SK-N-SH treated with all-trans-retinoic acid at 6 μM for 48 hours (cell line): ENCODE measurements at regions not wholly inside any gene's neighbourhood (a gene's known extent, or its start where the extent isn't known, plus 50 kb on each side); places are given as distances from the start of the nearest gene placed in this dataset.

ENCODE experiments used
- ATAC-seq: fragments of 200-7000 bp; cut with Tn5 transposase; 3 replicates; pipeline ENCODE4 v1.9.1; 2020; ENCODE audit warnings: mild to moderate bottlenecking, moderate library complexity
- ARNTL ChIP-seq: fragments of 450-650 bp; formaldehyde crosslinking; IDR thresholded peaks from 2 replicates; pipeline ENCODE4 v1.5.0; 2020; ENCODE audit warnings: low read depth, mild to moderate bottlenecking, moderate library complexity, borderline replicate concordance
- BACH2 ChIP-seq: fragments of 250-450 bp; sonication (Bioruptor Pico); IDR thresholded peaks from 2 replicates; pipeline ENCODE4 v1.9.0; 2021; ENCODE audit warnings: mild to moderate bottlenecking, borderline replicate concordance
- CREB5 ChIP-seq: fragments of 250-450 bp; sonication (Bioruptor Pico); IDR thresholded peaks from 2 replicates; pipeline ENCODE4 v1.5.1; 2020; ENCODE audit warnings: low read depth, mild to moderate bottlenecking, moderate library complexity
- CSDC2 ChIP-seq: fragments of 250-450 bp; sonication (Bioruptor Pico); IDR thresholded peaks from 2 replicates; pipeline ENCODE4 v1.5.0; 2020; ENCODE audit warnings: mild to moderate bottlenecking, moderate library complexity
- ESRRG ChIP-seq: fragments of 250-450 bp; sonication (Bioruptor Pico); IDR thresholded peaks from 2 replicates; pipeline ENCODE4 v1.6.1; 2021; ENCODE audit warnings: mild to moderate bottlenecking
- GLIS3 ChIP-seq: fragments of 250-450 bp; sonication (Bioruptor Pico); IDR thresholded peaks from 2 replicates; pipeline ENCODE4 v1.5.0; 2020; ENCODE audit warnings: mild to moderate bottlenecking, moderate library complexity
- ISL1 ChIP-seq: fragments of 250-450 bp; sonication (Bioruptor Pico); IDR thresholded peaks from 2 replicates; pipeline ENCODE4 v2.1.2; 2022; ENCODE audit warnings: mild to moderate bottlenecking, moderate library complexity
- OSR1 ChIP-seq: fragments of 250-450 bp; sonication (Bioruptor Pico); IDR thresholded peaks from 2 replicates; pipeline ENCODE4 v1.8.0; 2022; ENCODE audit warnings: moderate library complexity, mild to moderate bottlenecking, inconsistent platforms
- PATZ1 ChIP-seq: fragments of 250-450 bp; sonication (Bioruptor Pico); IDR thresholded peaks from 2 replicates; pipeline ENCODE4 v1.8.0; 2020; ENCODE audit warnings: mild to moderate bottlenecking, moderate library complexity, borderline replicate concordance
- POU6F1 ChIP-seq: fragments of 250-450 bp; sonication (Bioruptor Pico); IDR thresholded peaks from 2 replicates; pipeline ENCODE4 v1.8.0; 2021; ENCODE audit warnings: low read depth, mild to moderate bottlenecking, moderate library complexity, borderline replicate concordance
- PPARA ChIP-seq: fragments of 250-450 bp; sonication (Bioruptor Pico); IDR thresholded peaks from 2 replicates; pipeline ENCODE4 v1.5.0; 2020; ENCODE audit warnings: mild to moderate bottlenecking, borderline replicate concordance
- TCF4 ChIP-seq: fragments of 250-450 bp; sonication (Bioruptor Pico); IDR thresholded peaks from 2 replicates; pipeline ENCODE4 v1.8.0; 2021; ENCODE audit warnings: mild to moderate bottlenecking, moderate library complexity, borderline replicate concordance
- TOX ChIP-seq: fragments of 250-450 bp; sonication (Bioruptor Pico); IDR thresholded peaks from 2 replicates; pipeline ENCODE4 v1.8.0; 2021; ENCODE audit warnings: mild to moderate bottlenecking, moderate library complexity, borderline replicate concordance
- ZC3H10 ChIP-seq: fragments of 250-450 bp; sonication (Bioruptor Pico); IDR thresholded peaks from 2 replicates; pipeline ENCODE4 v1.5.1; 2021; ENCODE audit warnings: mild to moderate bottlenecking, moderate library complexity
- ZFP3 ChIP-seq: fragments of 250-450 bp; sonication (Bioruptor Pico); IDR thresholded peaks from 2 replicates; pipeline ENCODE4 v1.5.0; 2020; ENCODE audit warnings: mild to moderate bottlenecking, moderate library complexity
- ZFP30 ChIP-seq: fragments of 450-650 bp; formaldehyde crosslinking; IDR thresholded peaks from 2 replicates; pipeline ENCODE4 v1.5.0; 2022; ENCODE audit warnings: mild to moderate bottlenecking, moderate library complexity
- ZNF565 ChIP-seq: fragments of 450-650 bp; formaldehyde crosslinking; conservative IDR thresholded peaks from 2 replicates; pipeline ENCODE4 v1.5.0; 2020; ENCODE audit warnings: low read depth, mild to moderate bottlenecking, moderate library complexity
- ZNF70 ChIP-seq: fragments of 450-650 bp; formaldehyde crosslinking; IDR thresholded peaks from 2 replicates; pipeline ENCODE4 v1.5.0; 2020; ENCODE audit warnings: mild to moderate bottlenecking, moderate library complexity
- ZNF8 ChIP-seq: fragments of 450-650 bp; formaldehyde crosslinking; IDR thresholded peaks from 2 replicates; pipeline ENCODE4 v1.5.0; 2020; ENCODE audit warnings: mild to moderate bottlenecking, moderate library complexity

- no peak for ATAC-seq
- TF ChIP-seq ZNF8 (CRISPR knock-in tag) (no peak), GLIS3 (CRISPR knock-in tag) (no peak), ZNF70 (CRISPR knock-in tag) (no peak), ZNF565 (no peak), ISL1 (CRISPR knock-in tag) (no peak), CSDC2 (CRISPR knock-in tag) (no peak), CREB5 (CRISPR knock-in tag) (no peak), PPARA (CRISPR knock-in tag) (no peak), ZC3H10 (CRISPR knock-in tag) (no peak), TCF4 (CRISPR knock-in tag) (no peak), BACH2 (CRISPR knock-in tag) (no peak), TOX (CRISPR knock-in tag) (no peak), ZFP30 (CRISPR knock-in tag) (no peak), PATZ1 (CRISPR knock-in tag) (no peak), ZFP3 (CRISPR knock-in tag) (no peak)
- TF ChIP-seq, all 23 proteins: peak for 0
Measured at GRCh38 chr6:3610206-3610605, 141.3 kb downstream of the PXDC1 start.

GRCh38 chr6:3609388-3609787 is 142.1 kb downstream of the PXDC1 start:
- ATAC-seq = no peak
- TF ChIP-seq TOX (CRISPR knock-in tag) = no peak

GRCh38 chr6:3608159-3608558 is 143.4 kb downstream of the PXDC1 start:
- TF ChIP-seq GLIS3 (CRISPR knock-in tag) = no peak
- no peak for ATAC-seq

- TF ChIP-seq PATZ1 (CRISPR knock-in tag) (no peak), TCF4 (CRISPR knock-in tag) (no peak), CSDC2 (CRISPR knock-in tag) (no peak), ESRRG (CRISPR knock-in tag) (no peak), CREB5 (CRISPR knock-in tag) (no peak), OSR1 (no peak), POU6F1 (no peak), ZNF8 (CRISPR knock-in tag) (no peak), ZNF70 (CRISPR knock-in tag) (no peak), ZC3H10 (CRISPR knock-in tag) (no peak), ISL1 (CRISPR knock-in tag) (no peak)
- no peak for ATAC-seq
Measured at GRCh38 chr6:3607599-3607998, 143.9 kb downstream of the PXDC1 start.

- ATAC-seq = no peak
- TF ChIP-seq OSR1 (no peak), ISL1 (CRISPR knock-in tag) (no peak), PATZ1 (CRISPR knock-in tag) (no peak), TCF4 (CRISPR knock-in tag) (no peak), ARNTL (CRISPR knock-in tag) (no peak), CREB5 (CRISPR knock-in tag) (no peak), POU6F1 (no peak), ZFP30 (CRISPR knock-in tag) (no peak), ZC3H10 (CRISPR knock-in tag) (no peak), ZNF70 (CRISPR knock-in tag) (no peak)
Measured at GRCh38 chr6:3607171-3607570, 144.3 kb downstream of the PXDC1 start.
